ENCODE measurements at regions not wholly inside any gene's neighbourhood (a gene's known extent, or its start where the extent isn't known, plus 50 kb on each side); places are given as distances from the start of the nearest gene placed in this dataset.

- no peak overlapping the region for H3K4me3 ChIP-seq (ENCODE audit: low read depth, low read length)
- TF ChIP-seq, protein P1, sequence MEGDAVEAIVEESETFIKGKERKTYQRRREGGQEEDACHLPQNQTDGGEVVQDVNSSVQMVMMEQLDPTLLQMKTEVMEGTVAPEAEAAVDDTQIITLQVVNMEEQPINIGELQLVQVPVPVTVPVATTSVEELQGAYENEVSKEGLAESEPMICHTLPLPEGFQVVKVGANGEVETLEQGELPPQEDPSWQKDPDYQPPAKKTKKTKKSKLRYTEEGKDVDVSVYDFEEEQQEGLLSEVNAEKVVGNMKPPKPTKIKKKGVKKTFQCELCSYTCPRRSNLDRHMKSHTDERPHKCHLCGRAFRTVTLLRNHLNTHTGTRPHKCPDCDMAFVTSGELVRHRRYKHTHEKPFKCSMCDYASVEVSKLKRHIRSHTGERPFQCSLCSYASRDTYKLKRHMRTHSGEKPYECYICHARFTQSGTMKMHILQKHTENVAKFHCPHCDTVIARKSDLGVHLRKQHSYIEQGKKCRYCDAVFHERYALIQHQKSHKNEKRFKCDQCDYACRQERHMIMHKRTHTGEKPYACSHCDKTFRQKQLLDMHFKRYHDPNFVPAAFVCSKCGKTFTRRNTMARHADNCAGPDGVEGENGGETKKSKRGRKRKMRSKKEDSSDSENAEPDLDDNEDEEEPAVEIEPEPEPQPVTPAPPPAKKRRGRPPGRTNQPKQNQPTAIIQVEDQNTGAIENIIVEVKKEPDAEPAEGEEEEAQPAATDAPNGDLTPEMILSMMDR (IDR thresholded peaks at IDR 0.05; ENCODE audit: low read depth, low read length) = no peak
Measured at GRCh38 chr14:55819610-55820304, 239.8 kb downstream of the KTN1 start.

DNA sequence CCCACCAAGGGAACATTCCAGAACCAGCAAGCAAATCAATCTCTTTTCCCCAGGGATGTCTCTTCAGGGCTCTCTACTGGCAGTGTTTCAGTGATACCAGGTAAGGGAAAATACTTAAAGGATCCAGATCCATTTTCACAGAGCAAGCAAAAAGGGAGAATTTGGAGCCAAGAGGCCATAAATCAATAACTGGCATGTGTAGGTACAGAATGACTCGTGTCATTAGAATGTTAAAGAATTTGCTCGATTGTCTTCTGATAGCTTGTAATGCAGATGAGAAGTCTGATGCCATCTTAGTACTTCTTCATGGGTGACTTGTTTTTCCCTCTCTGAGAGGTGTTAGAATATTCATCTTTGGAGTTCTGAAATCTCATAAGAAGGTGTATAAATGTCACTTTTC is 242.9 kb downstream of the KTN1 start:
- TF ChIP-seq, protein P1 (IDR thresholded peaks at IDR 0.05; ENCODE audit: low read depth, low read length) = no peak

DNA sequence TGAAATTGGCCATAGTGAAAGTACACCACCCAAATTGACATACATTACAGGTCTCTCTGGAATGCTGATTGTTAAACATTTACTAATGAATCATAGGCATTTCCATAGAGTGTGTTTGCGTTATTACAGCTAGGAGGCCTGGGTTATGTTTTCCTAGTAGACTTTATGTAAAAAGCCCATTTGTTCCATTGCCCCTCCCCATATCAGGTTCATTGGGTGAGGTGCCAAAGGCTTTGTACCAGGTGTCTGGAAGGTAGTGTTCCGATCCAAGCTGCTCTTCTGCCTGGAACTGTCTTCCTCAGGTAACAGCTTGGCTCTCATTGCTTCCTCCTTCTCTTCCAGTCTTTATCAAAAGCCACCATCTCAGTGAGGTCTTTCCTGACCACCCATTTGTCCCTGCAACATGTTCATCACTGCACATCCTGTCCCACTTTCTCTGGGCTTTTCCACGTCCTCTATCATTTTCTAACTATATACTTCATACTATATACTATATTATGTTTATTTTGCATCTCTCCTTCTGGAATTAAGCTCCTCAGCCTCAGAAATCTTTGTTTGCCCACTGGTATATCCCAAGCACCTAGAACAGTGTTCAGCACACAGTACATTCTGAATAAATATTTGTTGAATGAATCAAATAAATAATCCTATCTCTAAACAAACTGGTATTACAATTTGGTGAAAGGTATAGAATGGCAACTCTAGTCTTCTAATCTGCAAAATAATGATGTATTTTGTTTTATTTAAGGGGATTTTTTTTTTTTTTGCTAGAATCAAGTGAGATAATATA is 252.3 kb downstream of the KTN1 start:
- TF ChIP-seq, protein P1 (IDR thresholded peaks at IDR 0.05; ENCODE audit: low read depth, low read length) = no peak
- H3K4me3 ChIP-seq (ENCODE audit: low read depth, low read length) = no peak overlapping the region

More for the DNA sequence above, 242.9 kb downstream of the KTN1 start:
- no peak overlapping the region for H3K4me3 ChIP-seq (ENCODE audit: low read depth, low read length)

- TF ChIP-seq, protein P1 (IDR thresholded peaks at IDR 0.05; ENCODE audit: low read depth, low read length) = no peak
- no peak overlapping the region for H3K4me3 ChIP-seq (ENCODE audit: low read depth, low read length)
Measured at GRCh38 chr14:55832974-55833373, 253.0 kb downstream of the KTN1 start.

DNA sequence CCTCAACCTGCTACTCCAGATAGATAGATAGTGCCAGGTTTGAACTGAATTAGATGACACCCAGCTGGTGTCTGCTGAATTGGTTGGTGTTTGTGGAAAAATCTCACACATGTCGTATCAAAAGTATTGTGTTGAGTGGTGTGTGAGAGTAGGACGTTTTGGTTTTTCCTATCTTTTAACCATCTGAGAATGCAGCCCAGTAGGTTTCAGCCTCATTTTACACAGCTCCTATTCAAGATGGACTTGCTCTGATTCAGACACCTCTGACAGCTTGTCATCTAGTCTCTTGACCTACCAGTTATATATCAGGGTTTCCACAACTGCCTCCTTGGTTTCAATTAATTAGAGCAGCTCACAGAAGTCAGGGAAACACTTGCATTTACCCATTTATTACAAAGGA is 254.4 kb downstream of the KTN1 start:
- TF ChIP-seq, protein P1 (IDR thresholded peaks at IDR 0.05; ENCODE audit: low read depth, low read length) = no peak

GRCh38 chr14:55835985-55836384 is 256.0 kb downstream of the KTN1 start:
- no peak overlapping the region for H3K4me3 ChIP-seq (ENCODE audit: low read depth, low read length)
- TF ChIP-seq, protein P1 (IDR thresholded peaks at IDR 0.05; ENCODE audit: low read depth, low read length) = no peak

More for the DNA sequence above, 254.4 kb downstream of the KTN1 start:
- H3K4me3 ChIP-seq (ENCODE audit: low read depth, low read length) = no peak overlapping the region

GRCh38 chr14:55837467-55837866 is 257.5 kb downstream of the KTN1 start:
- TF ChIP-seq, protein P1 (IDR thresholded peaks at IDR 0.05; ENCODE audit: low read depth, low read length) = no peak

More at GRCh38 chr14:55837467-55837866, 257.5 kb downstream of the KTN1 start:
- no peak overlapping the region for H3K4me3 ChIP-seq (ENCODE audit: low read depth, low read length)
